ENCODE measurements at regions not wholly inside any gene's neighbourhood (a gene's known extent, or its start where the extent isn't known, plus 50 kb on each side); places are given as distances from the start of the nearest gene placed in this dataset.

DNA sequence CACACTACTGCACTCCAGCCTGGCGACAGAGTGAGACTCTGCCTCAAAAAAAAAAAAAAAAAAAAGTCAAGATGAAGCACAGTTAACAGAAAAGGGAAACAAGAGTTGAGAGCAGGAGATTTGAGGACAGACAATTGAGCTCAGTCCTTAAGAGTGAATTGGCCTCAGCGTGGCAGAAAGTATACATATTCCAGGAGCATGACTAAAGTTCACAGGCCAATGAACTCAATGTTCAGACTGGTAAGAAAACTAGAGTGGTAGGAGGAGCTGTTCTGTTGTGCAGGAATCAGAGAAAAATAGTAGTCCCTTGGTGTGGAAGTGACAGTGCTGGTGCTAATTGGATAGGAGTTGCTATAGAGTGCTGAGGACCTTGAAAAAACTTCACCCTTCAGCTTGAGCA is 60.0 kb downstream of the NRN1 start:
- Mint-ChIP-seq H3K27me3 (ENCODE audit: low read depth, unreplicated experiment) (no peaks in the 10 kb centered on the region), H3K4me3 (ENCODE audit: unreplicated experiment) (no peak overlapping the region), H3K36me3 (ENCODE audit: low read depth, unreplicated experiment) (no peaks in the 10 kb centered on the region), H3K9me3 (ENCODE audit: unreplicated experiment) (peaks cover 7% of the 10 kb centered on the region), H3K4me1 (ENCODE audit: low read depth, unreplicated experiment) (peaks cover 17% of the 10 kb centered on the region), H3K27ac (ENCODE audit: unreplicated experiment) (no peak overlapping the region)
- no peaks in the 10 kb centered on the region for H3K27me3 ChIP-seq (ENCODE audit: insufficient read depth, low read length)
- no peaks in the 10 kb centered on the region for H3K79me2 ChIP-seq (ENCODE audit: insufficient read depth, low read length)
- FAIRE-seq (no peak), DNase-seq (ENCODE audit: low read depth) (no peak)
- no peaks in the 10 kb centered on the region for H3K36me3 ChIP-seq (ENCODE audit: insufficient read depth, low read length)
- H2AFZ ChIP-seq (ENCODE audit: low read depth, low read length), result no peak overlapping the region
- H3K4me3 ChIP-seq (ENCODE audit: insufficient read depth, low read depth, low read length), result no peak overlapping the region
- H3K4me2 ChIP-seq (ENCODE audit: low read length), result no peak overlapping the region
- peaks cover 10% of the 10 kb centered on the region for H3K4me1 ChIP-seq (ENCODE audit: insufficient read depth, low read length)
- no peaks in the 10 kb centered on the region for H4K20me1 ChIP-seq (ENCODE audit: insufficient read depth, low read length)
- H3K9me3 ChIP-seq (ENCODE audit: insufficient read depth, low read depth, low read length), result peaks cover 8% of the 10 kb centered on the region
- no peak for TF ChIP-seq CTCF (IDR thresholded peaks at IDR 0.05; ENCODE audit: insufficient read depth, low read depth, low read length)
- TF ChIP-seq EZH2 (IDR thresholded peaks at IDR 0.05; ENCODE audit: insufficient read depth, low read length), result no peak
- no peak overlapping the region for H3K9ac ChIP-seq (ENCODE audit: low read length)
- no peak overlapping the region for H3K27ac ChIP-seq (ENCODE audit: low read depth, low read length)

GRCh38 chr6:5946181-5946580 is 60.5 kb downstream of the NRN1 start:
- Mint-ChIP-seq H3K27ac (ENCODE audit: unreplicated experiment) (no peak overlapping the region), H3K4me3 (ENCODE audit: unreplicated experiment) (no peak overlapping the region), H3K27me3 (ENCODE audit: low read depth, unreplicated experiment) (no peaks in the 10 kb centered on the region), H3K9me3 (ENCODE audit: unreplicated experiment) (peaks cover 7% of the 10 kb centered on the region), H3K36me3 (ENCODE audit: low read depth, unreplicated experiment) (no peaks in the 10 kb centered on the region), H3K4me1 (ENCODE audit: low read depth, unreplicated experiment) (peaks cover 23% of the 10 kb centered on the region)
- Histone ChIP-seq H3K9me3 (ENCODE audit: insufficient read depth, low read depth, low read length) (peaks cover 8% of the 10 kb centered on the region), H4K20me1 (ENCODE audit: insufficient read depth, low read length) (no peaks in the 10 kb centered on the region), H2AFZ (ENCODE audit: low read depth, low read length) (no peak overlapping the region), H3K4me3 (ENCODE audit: insufficient read depth, low read depth, low read length) (no peak overlapping the region), H3K79me2 (ENCODE audit: insufficient read depth, low read length) (no peaks in the 10 kb centered on the region), H3K27ac (ENCODE audit: low read depth, low read length) (no peak overlapping the region), H3K36me3 (ENCODE audit: insufficient read depth, low read length) (no peaks in the 10 kb centered on the region), H3K27me3 (ENCODE audit: insufficient read depth, low read length) (no peaks in the 10 kb centered on the region), H3K9ac (ENCODE audit: low read length) (no peak overlapping the region), H3K4me1 (ENCODE audit: insufficient read depth, low read length) (peaks cover 15% of the 10 kb centered on the region), H3K4me2 (ENCODE audit: low read length) (no peak overlapping the region)
- TF ChIP-seq CTCF (IDR thresholded peaks at IDR 0.05; ENCODE audit: insufficient read depth, low read depth, low read length) (no peak), EZH2 (IDR thresholded peaks at IDR 0.05; ENCODE audit: insufficient read depth, low read length) (no peak)
- FAIRE-seq (no peak), DNase-seq (ENCODE audit: low read depth) (no peak)

DNA sequence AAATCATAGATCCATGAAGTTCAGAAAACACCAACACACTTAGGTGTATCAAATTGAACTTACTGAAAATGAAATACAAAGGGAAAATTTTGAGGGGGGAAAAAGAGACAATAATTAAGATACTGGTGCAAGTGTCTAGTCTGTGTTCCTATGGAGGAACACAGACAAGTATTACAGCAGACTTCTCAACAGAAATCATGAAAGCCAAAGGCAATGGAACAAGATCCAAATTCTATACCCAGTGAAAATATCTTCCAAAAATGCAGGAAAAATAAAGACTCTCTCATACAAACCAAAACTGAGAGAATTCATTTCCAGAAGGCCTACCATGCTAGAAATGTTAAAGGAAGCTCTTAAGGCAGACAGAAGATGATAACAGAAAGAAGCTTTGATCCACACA is 63.1 kb downstream of the NRN1 start:
- no peaks in the 10 kb centered on the region for H3K79me2 ChIP-seq (ENCODE audit: insufficient read depth, low read length)
- no peak for DNase-seq (ENCODE audit: low read depth)
- H4K20me1 ChIP-seq (ENCODE audit: insufficient read depth, low read length), result peaks cover 4% of the 10 kb centered on the region
- no peak overlapping the region for H3K27ac ChIP-seq (ENCODE audit: low read depth, low read length)
- FAIRE-seq, result no peak
- H3K9ac ChIP-seq (ENCODE audit: low read length), result no peak overlapping the region
- Mint-ChIP-seq H3K4me1 (ENCODE audit: low read depth, unreplicated experiment) (peaks cover 28% of the 10 kb centered on the region), H3K9me3 (ENCODE audit: unreplicated experiment) (peaks cover 7% of the 10 kb centered on the region), H3K4me3 (ENCODE audit: unreplicated experiment) (no peak overlapping the region), H3K27me3 (ENCODE audit: low read depth, unreplicated experiment) (no peaks in the 10 kb centered on the region), H3K36me3 (ENCODE audit: low read depth, unreplicated experiment) (no peaks in the 10 kb centered on the region), H3K27ac (ENCODE audit: unreplicated experiment) (no peak overlapping the region)
- H3K4me3 ChIP-seq (ENCODE audit: insufficient read depth, low read depth, low read length), result no peak overlapping the region
- no peaks in the 10 kb centered on the region for H3K36me3 ChIP-seq (ENCODE audit: insufficient read depth, low read length)
- no peak overlapping the region for H2AFZ ChIP-seq (ENCODE audit: low read depth, low read length)
- TF ChIP-seq CTCF (IDR thresholded peaks at IDR 0.05; ENCODE audit: insufficient read depth, low read depth, low read length), result no peak
- no peak for TF ChIP-seq EZH2 (IDR thresholded peaks at IDR 0.05; ENCODE audit: insufficient read depth, low read length)
- no peaks in the 10 kb centered on the region for H3K27me3 ChIP-seq (ENCODE audit: insufficient read depth, low read length)
- peaks cover 8% of the 10 kb centered on the region for H3K9me3 ChIP-seq (ENCODE audit: insufficient read depth, low read depth, low read length)
- peaks cover 22% of the 10 kb centered on the region for H3K4me1 ChIP-seq (ENCODE audit: insufficient read depth, low read length)
- H3K4me2 ChIP-seq (ENCODE audit: low read length), result no peak overlapping the region
